ENCODE measurements at regions not wholly inside any gene's neighbourhood (a gene's known extent, or its start where the extent isn't known, plus 50 kb on each side); places are given as distances from the start of the nearest gene placed in this dataset.

DNA sequence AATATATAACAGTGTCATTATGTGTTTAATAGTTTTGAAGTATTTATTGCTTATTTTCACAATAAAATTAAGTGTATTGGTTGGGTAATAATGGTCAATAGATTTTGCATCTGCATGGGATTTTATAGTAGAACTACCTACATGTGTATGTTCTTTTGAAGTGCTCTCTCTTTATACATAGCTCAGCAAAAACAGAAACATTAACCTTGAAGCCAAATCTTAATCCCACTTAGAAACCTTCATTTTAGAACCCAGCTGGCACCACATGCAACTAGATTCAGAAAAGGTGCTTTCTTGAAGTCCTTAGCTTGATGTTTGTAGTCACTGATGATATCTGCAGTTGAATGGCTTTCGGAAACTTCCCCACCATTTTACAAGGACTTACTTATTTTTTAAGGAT lies 146.9 kb upstream of the IL12A start:
- TF ChIP-seq, protein P1, sequence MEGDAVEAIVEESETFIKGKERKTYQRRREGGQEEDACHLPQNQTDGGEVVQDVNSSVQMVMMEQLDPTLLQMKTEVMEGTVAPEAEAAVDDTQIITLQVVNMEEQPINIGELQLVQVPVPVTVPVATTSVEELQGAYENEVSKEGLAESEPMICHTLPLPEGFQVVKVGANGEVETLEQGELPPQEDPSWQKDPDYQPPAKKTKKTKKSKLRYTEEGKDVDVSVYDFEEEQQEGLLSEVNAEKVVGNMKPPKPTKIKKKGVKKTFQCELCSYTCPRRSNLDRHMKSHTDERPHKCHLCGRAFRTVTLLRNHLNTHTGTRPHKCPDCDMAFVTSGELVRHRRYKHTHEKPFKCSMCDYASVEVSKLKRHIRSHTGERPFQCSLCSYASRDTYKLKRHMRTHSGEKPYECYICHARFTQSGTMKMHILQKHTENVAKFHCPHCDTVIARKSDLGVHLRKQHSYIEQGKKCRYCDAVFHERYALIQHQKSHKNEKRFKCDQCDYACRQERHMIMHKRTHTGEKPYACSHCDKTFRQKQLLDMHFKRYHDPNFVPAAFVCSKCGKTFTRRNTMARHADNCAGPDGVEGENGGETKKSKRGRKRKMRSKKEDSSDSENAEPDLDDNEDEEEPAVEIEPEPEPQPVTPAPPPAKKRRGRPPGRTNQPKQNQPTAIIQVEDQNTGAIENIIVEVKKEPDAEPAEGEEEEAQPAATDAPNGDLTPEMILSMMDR (IDR thresholded peaks at IDR 0.05) = no peak
- no peak for TF ChIP-seq POLR2A (IDR thresholded peaks at IDR 0.05)

Measured in adrenal gland (tissue), 5 donors.